GM06990 (cell line): ENCODE measurements at regions not wholly inside any gene's neighbourhood (a gene's known extent, or its start where the extent isn't known, plus 50 kb on each side); places are given as distances from the start of the nearest gene placed in this dataset.

Source experiments
- DNase-seq: peaks from one replicate; pipeline ENCODE4 v3.0.0-alpha.2; 2011; ENCODE audit not compliant: insufficient read length; ENCODE audit errors: extremely low read depth
- H3K27me3 ChIP-seq: replicated peaks from 2 replicates; pipeline ENCODE4 v1.6.0; 2011; ENCODE audit warnings: low read length; ENCODE audit not compliant: control insufficient read depth, insufficient read depth
- H3K36me3 ChIP-seq: 2 replicates; pipeline ENCODE4 v1.5.1; 2011; ENCODE audit warnings: low read length; ENCODE audit not compliant: control insufficient read depth, insufficient read depth
- H3K4me3 ChIP-seq: replicated peaks from 2 replicates; pipeline ENCODE4 v1.5.1; 2011; ENCODE audit warnings: low read depth, mild to moderate bottlenecking, control low read depth, low read length
- TF ChIP-seq, protein P1 (sequence below): IDR thresholded peaks from 2 replicates; pipeline ENCODE4 v1.5.1; 2011; ENCODE audit warnings: low read length, control low read depth, mild to moderate bottlenecking, inconsistent platforms; ENCODE audit not compliant: insufficient read depth, poor library complexity, severe bottlenecking

DNA sequence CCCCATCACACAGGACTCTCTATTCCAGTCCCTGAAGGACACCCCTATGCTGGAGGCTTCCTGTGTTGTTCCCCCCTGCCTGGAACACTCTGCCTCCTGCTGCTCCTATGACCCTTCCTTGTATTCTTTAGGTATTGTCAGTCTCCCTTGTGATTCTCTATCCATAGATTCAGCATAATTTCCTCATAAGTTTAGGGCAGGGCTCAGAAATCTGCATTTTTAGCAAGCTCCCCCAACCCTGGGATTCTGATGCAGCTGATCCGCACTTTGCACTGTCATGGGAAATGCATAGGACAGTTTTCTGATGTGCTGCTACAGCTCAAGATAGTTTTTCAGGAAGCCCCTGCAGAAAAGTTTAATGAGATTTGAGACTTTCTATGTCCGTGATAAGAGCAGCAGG, 79.9 kb downstream of the ADRA2A start:
- TF ChIP-seq, protein P1, sequence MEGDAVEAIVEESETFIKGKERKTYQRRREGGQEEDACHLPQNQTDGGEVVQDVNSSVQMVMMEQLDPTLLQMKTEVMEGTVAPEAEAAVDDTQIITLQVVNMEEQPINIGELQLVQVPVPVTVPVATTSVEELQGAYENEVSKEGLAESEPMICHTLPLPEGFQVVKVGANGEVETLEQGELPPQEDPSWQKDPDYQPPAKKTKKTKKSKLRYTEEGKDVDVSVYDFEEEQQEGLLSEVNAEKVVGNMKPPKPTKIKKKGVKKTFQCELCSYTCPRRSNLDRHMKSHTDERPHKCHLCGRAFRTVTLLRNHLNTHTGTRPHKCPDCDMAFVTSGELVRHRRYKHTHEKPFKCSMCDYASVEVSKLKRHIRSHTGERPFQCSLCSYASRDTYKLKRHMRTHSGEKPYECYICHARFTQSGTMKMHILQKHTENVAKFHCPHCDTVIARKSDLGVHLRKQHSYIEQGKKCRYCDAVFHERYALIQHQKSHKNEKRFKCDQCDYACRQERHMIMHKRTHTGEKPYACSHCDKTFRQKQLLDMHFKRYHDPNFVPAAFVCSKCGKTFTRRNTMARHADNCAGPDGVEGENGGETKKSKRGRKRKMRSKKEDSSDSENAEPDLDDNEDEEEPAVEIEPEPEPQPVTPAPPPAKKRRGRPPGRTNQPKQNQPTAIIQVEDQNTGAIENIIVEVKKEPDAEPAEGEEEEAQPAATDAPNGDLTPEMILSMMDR: no peak
- H3K27me3 ChIP-seq: no peaks in the 10 kb centered on the region; the same call in none of the 2 replicates
- DNase-seq: no peak
- no peak overlapping the region for H3K4me3 ChIP-seq
- no peaks in the 10 kb centered on the region for H3K36me3 ChIP-seq

DNA sequence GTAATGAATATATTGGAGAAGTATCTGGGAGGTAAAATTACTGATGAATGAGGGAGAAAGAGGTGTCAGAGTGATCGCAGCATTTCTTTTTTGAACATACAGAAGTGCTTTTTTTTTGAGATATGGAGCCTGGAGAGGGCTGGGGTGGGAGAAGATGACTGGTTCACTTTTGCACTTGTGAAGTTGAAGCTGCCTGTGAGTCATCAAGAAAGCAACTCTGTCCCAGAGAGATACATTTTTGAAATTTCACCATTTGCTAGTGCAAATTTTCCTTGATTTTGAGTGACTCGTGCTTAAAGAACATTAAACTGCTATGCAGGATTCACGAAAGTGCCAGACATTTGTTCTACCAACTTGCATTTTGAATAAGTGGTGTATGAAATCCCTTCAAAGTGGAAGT, 81.8 kb downstream of the ADRA2A start:
- no peaks in the 10 kb centered on the region for H3K36me3 ChIP-seq
- H3K27me3 ChIP-seq: no peaks in the 10 kb centered on the region; the same call in none of the 2 replicates
- TF ChIP-seq, protein P1: no peak
- DNase-seq: no peak
- no peak overlapping the region for H3K4me3 ChIP-seq

DNA sequence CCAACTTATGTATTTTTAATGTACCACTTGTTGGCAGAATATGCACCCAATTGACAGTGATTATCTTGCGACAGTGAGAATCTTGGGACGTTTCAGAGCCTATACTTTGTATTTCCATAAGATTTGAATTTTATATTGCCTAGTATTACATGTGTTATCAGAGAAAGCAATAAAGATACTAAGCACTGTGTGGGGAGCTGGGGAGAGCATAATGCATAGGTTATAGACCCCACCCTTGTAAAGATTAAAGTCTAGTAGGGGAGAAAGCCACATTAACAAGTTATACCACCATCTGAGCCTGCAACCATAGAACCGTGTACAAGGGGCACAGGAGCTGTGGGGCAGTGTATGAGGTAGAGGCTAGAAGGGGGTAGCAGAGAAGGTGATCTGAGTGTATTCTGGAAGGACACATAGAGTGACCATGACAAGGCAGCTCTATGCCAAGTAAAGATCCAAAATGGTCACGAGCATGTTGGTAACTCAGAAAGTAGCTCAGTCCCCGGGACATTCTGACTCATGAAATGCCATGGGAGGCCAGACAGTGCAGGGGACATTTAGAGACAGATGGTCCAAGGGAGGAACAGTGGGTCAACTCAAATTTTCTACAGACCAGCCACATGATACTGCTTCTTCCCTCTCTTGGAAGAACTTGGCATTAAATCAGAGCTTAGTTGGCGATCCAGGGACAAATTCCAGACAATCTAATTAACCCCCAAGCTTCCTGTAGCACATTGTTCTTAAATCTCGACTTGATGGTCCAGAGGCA, 84.5 kb downstream of the ADRA2A start:
- TF ChIP-seq, protein P1: no peak
- Histone ChIP-seq H3K36me3 (no peaks in the 10 kb centered on the region), H3K27me3 (no peaks in the 10 kb centered on the region; the same call in none of the 2 replicates), H3K4me3 (no peak overlapping the region)
- DNase-seq: no peak

GRCh38 chr10:111171183-111171582, 94.4 kb downstream of the ADRA2A start:
- H3K36me3 ChIP-seq: no peaks in the 10 kb centered on the region
- no peak for DNase-seq
- TF ChIP-seq, protein P1: no peak
- no peaks in the 10 kb centered on the region for H3K27me3 ChIP-seq
- no peak overlapping the region for H3K4me3 ChIP-seq

GRCh38 chr10:111175787-111176186, 99.0 kb downstream of the ADRA2A start:
- H3K4me3 ChIP-seq: no peak overlapping the region
- no peak for DNase-seq
- H3K36me3 ChIP-seq: no peaks in the 10 kb centered on the region
- no peaks in the 10 kb centered on the region for H3K27me3 ChIP-seq
- TF ChIP-seq, protein P1: no peak
